SH-SY5Y (cell line): ENCODE measurements at regions not wholly inside any gene's neighbourhood (a gene's known extent, or its start where the extent isn't known, plus 50 kb on each side); places are given as distances from the start of the nearest gene placed in this dataset.

Experiments
- GATA2 ChIP-seq: IDR thresholded peaks from 2 replicates; pipeline ENCODE4 v1.6.1; 2011; ENCODE audit warnings: mild to moderate bottlenecking, low read depth, low read length
- GATA3 ChIP-seq: IDR thresholded peaks from 2 replicates; pipeline ENCODE4 v1.6.1; 2011; ENCODE audit warnings: low read depth, mild to moderate bottlenecking, low read length, moderate library complexity

DNA sequence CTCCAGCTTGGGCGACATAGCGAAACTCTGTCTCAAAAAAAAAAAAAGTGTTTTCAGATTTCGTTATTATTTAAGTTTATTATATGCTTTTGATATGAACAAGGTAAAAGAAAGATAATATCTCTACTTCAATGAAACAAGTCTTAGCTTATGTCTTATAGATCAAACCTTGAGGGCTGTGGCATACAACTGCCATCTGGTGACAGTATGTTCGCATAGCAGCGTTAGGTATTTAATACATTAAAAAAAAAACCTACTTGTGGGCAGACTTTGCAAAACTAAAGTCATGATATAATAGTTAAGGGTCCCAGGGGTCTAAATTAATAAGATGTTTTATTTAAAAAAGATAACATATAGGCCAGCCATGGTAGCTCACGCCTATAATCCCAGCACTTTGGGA, 161.2 kb upstream of the AMOT start:
- TF ChIP-seq GATA3: no peak
- no peak for TF ChIP-seq GATA2

DNA sequence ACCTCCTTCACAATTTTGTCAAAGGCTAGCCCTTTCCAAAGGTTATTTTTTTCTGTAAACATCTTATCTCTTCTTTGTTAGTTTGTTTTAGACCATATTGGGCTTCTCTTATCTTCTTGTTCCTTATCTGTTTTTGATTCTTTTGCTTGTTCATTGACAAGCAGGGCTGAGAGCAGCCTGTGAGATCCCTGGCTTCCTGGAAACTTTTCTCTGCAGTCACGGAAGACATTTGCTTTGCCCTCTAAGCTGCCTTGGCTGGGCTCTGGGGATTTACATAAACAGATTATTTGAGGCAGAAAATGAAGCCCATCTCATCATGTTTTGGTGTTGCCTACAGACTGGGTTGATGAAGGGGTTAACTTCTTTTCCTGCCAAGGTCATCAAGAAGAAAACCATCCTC, 157.4 kb upstream of the AMOT start:
- no peak for TF ChIP-seq GATA2
- TF ChIP-seq GATA3: no peak

DNA sequence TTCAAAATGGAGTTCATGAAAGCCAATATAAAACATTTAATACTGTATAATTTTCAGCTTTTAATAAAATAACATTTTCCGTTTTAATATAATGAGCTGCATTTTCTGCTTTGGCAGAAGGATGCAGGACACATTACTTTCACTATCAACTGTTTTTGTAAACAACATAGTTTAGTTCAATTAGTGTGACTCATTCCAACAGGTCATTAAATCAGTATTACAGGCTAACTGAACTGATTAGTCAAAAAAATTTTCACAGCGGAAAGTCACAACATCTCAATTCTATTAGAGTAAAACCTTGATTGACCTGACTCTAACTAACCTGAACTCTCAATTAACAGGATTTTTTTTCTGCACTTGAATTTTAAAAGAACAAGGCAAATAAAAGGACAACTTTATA, 151.2 kb upstream of the AMOT start:
- TF ChIP-seq GATA2: no peak
- TF ChIP-seq GATA3: no peak

DNA sequence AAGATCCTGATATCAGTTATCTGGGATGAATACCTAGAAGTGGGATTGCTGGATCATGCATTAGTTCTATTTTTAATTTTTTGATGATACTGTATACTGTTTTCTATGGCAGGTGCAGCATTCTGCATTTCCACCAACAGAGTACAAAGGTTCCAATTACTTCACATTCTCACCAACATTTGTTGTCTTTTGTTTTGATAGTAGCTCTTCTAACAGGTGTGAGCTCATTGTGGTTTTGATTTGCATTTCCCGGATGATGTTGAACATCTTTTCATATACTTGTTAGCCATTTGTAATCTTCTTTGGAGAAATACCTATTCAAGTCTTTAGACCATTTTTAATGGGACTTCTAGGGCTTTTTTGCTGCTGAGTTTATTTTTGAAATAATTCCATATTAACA, 139.2 kb upstream of the AMOT start:
- TF ChIP-seq GATA2: no peak
- TF ChIP-seq GATA3: no peak

DNA sequence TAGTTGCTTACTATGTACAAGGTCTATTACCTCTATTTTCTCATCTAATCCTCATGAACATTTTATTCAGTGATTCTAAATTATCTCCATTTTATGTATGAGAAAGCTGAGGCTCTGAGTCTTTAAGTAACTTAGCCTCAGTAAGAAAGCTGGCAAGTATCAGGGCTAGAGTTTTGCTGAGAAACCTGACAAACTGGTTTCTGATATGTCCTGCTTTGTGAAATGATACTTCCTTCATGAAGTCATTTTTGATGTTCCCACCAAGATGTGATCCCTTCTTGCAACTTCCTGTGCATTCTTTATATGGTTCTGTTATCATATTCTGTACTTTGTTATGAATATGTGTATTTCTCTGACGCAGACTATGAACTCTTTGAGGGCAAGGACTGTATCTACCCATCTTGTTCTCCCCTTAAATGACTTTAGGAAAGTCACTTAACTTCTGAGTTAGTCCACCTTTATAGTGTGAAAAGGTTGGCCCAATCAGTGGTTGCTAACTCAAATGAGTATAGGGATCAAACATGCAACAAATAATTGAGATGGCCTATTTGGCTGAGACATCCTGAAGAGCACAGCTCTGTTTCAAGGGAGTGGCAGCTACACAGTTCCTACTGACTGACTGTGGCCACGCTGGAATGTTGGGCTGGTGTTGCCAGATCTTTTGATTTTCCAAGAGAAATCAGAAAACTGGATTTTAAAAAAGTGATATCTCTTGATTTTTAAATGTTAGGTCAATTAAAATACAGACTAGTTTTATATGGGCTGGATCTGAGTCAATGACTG, 127.9 kb upstream of the AMOT start:
- TF ChIP-seq GATA3 (no peak), GATA2 (no peak)

DNA sequence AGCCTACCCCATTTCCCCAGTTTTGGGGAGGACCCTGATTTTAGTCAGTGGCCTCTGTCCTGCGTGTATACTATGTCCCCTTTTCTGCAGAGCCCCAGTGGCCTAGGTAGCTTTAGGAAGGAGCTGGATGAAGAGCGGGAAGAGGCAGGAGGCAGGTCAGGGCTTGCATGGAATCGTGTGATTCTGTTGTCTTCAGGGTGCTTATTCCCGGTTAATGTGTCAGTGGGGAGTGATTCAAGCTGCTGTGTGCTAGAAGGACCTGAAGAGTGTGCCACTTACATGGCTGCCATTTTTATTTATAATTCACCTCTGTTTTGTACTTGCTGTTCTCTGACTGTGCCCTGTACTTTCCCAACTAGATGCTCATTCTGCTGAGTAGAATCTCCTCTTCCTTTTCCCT, 127.3 kb upstream of the AMOT start:
- TF ChIP-seq GATA2 (no peak), GATA3 (no peak)

DNA sequence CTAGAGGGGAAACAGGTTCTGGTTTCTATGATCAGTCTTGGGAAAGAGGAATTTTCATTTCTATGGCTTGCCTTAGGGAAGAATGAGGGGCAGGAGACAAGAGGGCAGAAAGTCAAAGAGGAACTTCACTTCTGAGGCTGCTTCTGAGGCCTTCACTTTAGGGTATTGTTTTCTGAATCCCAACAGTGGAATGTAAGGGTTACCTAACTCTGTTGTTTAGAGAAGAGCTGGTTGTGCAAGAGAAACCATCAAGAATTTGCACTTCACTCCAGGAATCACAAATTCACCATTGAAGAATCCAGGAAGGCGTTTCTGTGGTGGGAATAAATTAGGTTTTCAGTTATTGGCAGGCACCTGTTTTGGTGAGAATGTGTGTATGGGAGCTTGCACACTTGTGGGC, 126.7 kb upstream of the AMOT start:
- TF ChIP-seq GATA2 (no peak), GATA3 (no peak)

DNA sequence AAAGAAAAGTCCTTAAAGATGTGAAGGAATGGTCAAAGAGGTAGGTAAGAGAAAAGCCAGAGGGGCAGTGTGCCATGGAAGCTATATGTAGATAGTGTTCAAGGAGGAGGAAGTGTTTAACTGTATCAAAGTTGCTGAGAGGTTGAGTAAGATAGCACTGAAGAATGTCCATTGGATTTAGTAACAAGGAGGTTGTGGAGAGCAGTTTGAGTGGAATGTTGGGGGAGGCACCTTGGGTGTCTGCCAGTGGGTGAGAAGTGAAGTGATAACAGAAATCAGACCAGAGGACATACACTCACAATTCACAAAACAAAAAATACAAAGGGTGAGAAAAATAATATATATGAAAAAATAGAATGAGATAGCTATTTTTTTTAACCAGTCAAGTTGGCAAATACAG, 121.3 kb upstream of the AMOT start:
- TF ChIP-seq GATA3 (no peak), GATA2 (no peak)

DNA sequence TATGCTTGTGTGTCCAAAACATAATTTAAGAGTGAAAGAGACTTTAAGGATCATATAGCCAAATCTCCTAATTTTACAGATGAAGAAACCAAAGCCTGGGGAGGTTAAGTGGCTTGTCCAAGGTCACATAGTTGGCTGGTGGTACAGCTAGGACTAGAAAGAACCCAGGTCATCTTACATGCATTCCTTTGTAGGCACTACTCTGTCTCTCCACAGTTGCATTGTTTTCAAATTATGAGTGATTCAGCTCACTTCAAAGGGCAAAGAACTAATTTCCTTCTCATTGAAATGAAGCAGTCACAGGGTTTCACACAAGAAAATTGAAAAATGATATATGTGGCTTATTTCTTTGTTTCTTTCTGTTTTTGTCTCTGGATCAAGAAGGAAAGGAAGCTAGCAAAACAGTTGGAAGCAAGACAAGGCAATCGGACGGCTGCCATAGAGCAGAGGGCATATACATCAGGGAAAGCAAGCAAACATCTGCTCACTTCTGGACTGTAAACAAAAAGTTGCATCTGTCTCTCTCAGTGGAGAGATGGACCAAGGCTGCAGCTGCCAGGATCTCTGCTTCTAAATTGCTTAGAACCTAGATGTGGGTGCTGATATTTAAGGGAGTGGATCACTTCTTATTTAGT, 107.5 kb upstream of the AMOT start:
- no peak for TF ChIP-seq GATA3
- TF ChIP-seq GATA2: no peak

DNA sequence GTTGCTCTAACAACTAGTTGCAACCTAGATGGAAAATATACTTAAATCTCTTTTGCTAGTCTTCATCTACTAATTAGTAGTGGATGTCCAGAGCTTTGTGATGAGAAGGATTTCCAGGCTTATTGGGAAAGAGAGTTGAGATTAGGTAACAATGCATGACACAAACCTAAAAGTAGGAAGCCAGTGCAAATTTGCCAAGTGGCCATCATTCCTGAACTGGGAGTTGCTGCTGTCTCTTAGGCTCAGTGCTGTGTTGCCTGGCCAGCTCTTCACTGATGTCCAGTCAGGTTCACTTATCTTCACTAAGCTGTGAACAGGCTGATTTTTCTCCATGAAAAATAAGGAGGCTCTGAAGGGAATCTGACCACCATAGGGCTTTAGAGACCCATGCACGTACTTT, 105.6 kb upstream of the AMOT start:
- TF ChIP-seq GATA3: no peak
- TF ChIP-seq GATA2: no peak

DNA sequence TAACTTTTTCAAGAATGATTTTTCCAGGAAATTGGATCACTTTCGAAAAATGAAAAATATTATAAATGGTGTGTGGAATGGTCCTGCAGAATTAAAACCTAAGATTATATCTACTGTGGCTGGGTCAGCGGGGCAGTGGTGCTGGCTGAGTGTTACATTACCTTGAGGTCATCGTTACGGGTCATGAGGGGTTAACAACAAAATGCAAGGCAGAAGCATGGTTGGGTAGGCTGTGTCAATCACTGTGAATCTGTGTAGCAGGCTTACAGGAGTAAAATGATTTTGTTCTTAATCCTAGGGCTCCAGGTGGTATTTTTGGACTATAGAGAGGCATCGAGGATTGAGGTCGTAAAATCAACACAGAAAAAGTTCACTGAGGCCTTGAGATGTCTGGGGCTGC, 105.2 kb upstream of the AMOT start:
- TF ChIP-seq GATA2: no peak
- TF ChIP-seq GATA3: no peak

DNA sequence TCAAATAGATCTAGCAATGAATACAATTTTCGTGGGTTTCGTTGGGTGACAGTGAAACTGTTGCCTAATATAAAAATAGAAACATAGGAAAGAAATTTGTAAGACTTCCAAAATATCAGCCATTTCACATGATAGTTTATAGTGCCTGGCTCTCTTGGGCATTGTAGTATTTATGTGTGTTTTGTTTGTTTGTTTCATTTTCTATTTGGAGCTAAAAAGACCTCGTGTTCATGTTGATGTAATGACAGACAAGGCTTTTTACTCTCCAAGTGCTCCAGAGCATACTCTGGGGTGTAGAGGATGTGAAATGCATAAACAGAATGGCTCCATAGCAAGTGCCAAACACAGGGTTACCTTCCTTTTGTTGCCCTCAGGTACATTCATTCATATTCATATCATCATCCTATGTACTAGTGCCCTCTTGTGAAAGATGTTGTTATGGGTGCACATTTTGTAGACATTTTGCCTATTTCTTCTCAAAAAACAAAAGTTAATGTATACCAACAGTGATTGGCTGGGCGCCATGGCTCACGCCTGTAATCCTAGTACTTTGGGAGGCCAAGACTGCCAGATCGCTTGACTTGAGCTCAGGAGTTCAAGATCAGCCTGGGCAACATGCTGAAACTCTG, 100.7 kb upstream of the AMOT start:
- no peak for TF ChIP-seq GATA2
- TF ChIP-seq GATA3: no peak

DNA sequence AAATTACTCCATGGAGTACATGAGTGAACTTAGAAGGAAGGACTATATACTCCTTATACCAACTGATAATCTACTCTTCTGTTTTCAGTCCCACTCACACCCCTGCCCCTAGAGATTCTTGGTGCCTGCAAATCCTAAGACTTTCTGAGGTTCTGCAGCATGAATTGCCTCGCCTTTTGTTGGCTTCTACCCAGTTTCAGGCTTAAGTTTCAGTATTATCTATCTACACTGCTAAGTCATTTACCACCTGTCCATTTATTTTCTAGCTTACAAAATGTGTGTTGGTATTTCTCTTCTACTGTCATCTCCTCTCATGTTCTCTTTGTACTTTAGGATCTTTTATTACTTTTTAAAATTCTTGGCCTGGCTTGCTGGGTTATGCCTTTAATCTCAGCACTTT, 94.4 kb upstream of the AMOT start:
- TF ChIP-seq GATA2: no peak
- no peak for TF ChIP-seq GATA3

DNA sequence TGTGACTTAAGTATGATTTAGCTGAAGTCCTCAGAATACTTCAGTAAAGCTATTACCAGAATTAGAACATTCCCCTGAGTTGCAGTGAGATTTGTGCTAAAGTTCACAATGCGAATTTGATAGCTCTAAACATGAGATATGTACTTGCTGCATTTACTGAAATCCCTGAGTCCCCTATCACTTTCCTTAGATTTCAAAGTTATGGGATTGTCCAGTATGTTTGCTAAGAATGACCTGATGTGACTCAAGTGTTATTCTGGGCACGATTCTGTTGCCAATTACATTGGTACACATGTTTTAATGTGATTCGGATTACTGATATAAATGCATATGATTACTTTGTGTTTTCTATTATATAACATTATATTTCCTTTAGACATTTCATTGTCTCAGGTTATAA, 91.3 kb upstream of the AMOT start:
- TF ChIP-seq GATA3 (no peak), GATA2 (no peak)

DNA sequence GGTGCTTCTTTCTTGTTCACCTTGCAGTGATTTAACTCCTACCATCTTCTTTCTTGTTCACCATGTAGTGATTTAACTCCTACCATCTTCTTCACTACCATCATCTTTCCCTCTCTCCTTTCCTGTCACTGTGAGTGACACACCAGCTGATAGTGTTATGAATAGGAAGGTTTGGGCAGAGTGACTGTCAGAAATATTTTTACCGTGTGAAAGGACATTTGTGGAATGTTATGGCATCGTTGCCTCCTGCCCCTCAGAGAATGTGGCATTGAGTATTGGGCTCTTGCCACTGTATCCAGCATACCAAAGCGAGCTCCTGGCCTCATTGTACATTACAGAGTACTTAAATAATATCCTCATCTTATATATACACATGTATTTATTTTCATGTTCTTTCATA, 90.8 kb upstream of the AMOT start:
- TF ChIP-seq GATA3 (no peak), GATA2 (no peak)
